Karpas-422 (cell line): ENCODE measurements at regions not wholly inside any gene's neighbourhood (a gene's known extent, or its start where the extent isn't known, plus 50 kb on each side); places are given as distances from the start of the nearest gene placed in this dataset.
"Not testable (repeated sequence)": the region's sequence is repeated elsewhere in the genome, so short reads cannot be mapped to it uniquely, and the experiment has no call there.

Source experiments
- DNase-seq: peaks from one replicate; pipeline ENCODE4 v3.0.0-alpha.2; 2015
- H2AFZ ChIP-seq: fragments of 200-600 bp; sonication (generic); 2 replicates; pipeline ENCODE4 v1.6.1; 2014; ENCODE audit warnings: antibody characterized with exemption, low read length, mixed read lengths
- H3K27ac ChIP-seq: fragments of 200-600 bp; sonication (generic); 2 replicates; pipeline ENCODE4 v1.5.1; 2014; ENCODE audit warnings: mild to moderate bottlenecking, low read length, moderate library complexity
- H3K27me3 ChIP-seq: fragments of 200-600 bp; sonication (generic); 2 replicates; pipeline ENCODE4 v1.6.1; 2014; ENCODE audit warnings: low read length, mixed read lengths
- H3K36me3 ChIP-seq: fragments of 200-600 bp; sonication (generic); 2 replicates; pipeline ENCODE4 v1.6.1; 2014; ENCODE audit warnings: low read length, mixed read lengths; ENCODE audit not compliant: insufficient read depth
- H3K4me1 ChIP-seq: fragments of 200-600 bp; sonication (generic); 2 replicates; pipeline ENCODE4 v1.6.1; 2014; ENCODE audit warnings: mild to moderate bottlenecking, low read length, mixed read lengths
- H3K4me2 ChIP-seq: fragments of 200-600 bp; sonication (generic); 2 replicates; pipeline ENCODE4 v1.6.1; 2014; ENCODE audit warnings: low read length, low read depth, mild to moderate bottlenecking; ENCODE audit not compliant: poor library complexity, severe bottlenecking
- H3K4me3 ChIP-seq: fragments of 200-600 bp; sonication (generic); 2 replicates; pipeline ENCODE4 v1.5.1; 2014; ENCODE audit warnings: mild to moderate bottlenecking, antibody characterized with exemption, low read length, mixed read lengths
- H3K79me2 ChIP-seq: fragments of 200-600 bp; sonication (generic); 2 replicates; pipeline ENCODE4 v1.6.1; 2014; ENCODE audit warnings: mild to moderate bottlenecking, low read length, mixed read lengths
- H3K9ac ChIP-seq: fragments of 200-600 bp; sonication (generic); 2 replicates; pipeline ENCODE4 v1.6.0; 2014; ENCODE audit warnings: low read length
- H3K9me2 ChIP-seq: fragments of 200-600 bp; sonication (generic), shearing (Covaris generic); replicated peaks from 2 replicates; pipeline ENCODE4 v1.6.0; 2014; ENCODE audit warnings: mild to moderate bottlenecking, low read length, moderate library complexity; ENCODE audit not compliant: insufficient read depth
- H3K9me3 ChIP-seq: fragments of 300-700, 200-600 bp; sonication (generic); 2 replicates; pipeline ENCODE4 v1.6.1; 2014; ENCODE audit warnings: low read length, mixed read lengths
- H4K20me1 ChIP-seq: fragments of 200-600 bp; sonication (generic); 2 replicates; pipeline ENCODE4 v1.6.1; 2014; ENCODE audit warnings: mild to moderate bottlenecking, antibody characterized with exemption, low read length, low read depth; ENCODE audit not compliant: insufficient read depth

DNA sequence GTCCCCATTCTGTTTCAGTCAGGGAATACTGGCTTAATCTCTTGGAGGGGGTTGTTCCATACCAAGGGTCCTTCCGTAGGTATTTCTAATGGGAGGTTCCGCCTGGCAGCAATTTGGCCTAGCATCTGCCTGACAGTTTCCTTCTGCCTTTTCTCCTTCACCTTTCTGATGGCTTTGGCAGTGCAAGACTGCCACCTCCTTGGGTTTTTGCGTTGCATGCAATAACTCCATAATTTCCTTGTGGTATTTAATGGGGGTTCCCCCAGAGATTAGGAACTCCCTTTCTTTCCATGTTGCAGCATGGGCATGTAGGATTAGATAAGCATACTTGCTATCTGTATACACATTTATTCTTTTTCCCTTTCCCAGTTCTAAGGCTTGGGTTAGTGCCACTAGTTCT is 93.0 kb upstream of the ACSL1 start:
- not testable (repeated sequence) for H3K27ac ChIP-seq, H3K4me1 ChIP-seq, H3K9me2 ChIP-seq, H3K4me2 ChIP-seq, H3K27me3 ChIP-seq, H3K79me2 ChIP-seq, DNase-seq, H3K9me3 ChIP-seq, H2AFZ ChIP-seq, H3K4me3 ChIP-seq, H3K9ac ChIP-seq, H3K36me3 ChIP-seq, H4K20me1 ChIP-seq

DNA sequence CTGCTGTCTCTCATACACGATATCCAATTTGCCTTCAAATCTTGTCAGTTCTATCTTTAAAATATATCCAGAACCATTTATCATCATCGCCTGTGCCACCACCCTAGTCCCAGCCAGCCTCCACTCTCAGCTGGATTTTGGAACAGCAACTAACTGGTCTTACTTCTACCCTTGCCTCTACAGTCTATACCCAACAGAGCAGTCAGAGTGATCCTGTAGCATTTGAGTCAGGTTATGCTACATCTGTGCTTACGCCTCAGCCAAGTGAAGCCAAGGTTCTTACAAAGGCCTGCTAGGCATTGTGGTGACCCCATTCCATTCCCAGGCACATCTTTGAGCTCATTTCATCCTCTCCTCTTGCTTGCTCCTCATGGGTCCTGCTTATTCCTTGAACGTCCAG is 95.7 kb upstream of the ACSL1 start:
- no peaks in the 10 kb centered on the region for H3K79me2 ChIP-seq
- no peaks in the 10 kb centered on the region for H3K9me3 ChIP-seq
- no peak overlapping the region for H3K4me3 ChIP-seq
- no peak overlapping the region for H2AFZ ChIP-seq
- H3K9ac ChIP-seq = no peak overlapping the region
- no peaks in the 10 kb centered on the region for H3K9me2 ChIP-seq
- no peaks in the 10 kb centered on the region for H3K4me1 ChIP-seq
- no peak overlapping the region for H3K4me2 ChIP-seq
- H3K27ac ChIP-seq = no peak overlapping the region
- H3K27me3 ChIP-seq = no peaks in the 10 kb centered on the region
- no peaks in the 10 kb centered on the region for H4K20me1 ChIP-seq
- no peaks in the 10 kb centered on the region for H3K36me3 ChIP-seq
- DNase-seq = no peak

DNA sequence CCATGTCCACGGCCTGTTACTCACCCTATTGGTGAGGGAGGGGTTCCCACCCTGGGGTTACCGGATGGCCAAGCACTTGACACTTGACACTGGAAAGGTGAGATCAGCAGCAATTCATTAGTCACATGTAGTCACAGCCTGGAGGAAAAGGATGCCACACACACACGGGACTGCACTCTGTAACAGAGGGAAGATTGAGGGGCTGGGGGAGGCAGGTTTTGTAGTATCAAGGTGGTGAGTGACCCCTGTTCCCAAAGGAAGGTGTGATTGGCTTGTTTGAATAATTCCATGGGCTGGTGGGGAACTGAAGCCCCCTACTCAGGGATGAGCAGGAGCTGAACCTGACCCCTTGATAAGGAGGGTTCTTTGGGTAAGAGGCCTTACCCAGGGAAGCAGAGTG is 96.0 kb upstream of the HELT start:
- H3K4me2 ChIP-seq = no peak overlapping the region
- H3K4me1 ChIP-seq = no peaks in the 10 kb centered on the region
- H3K36me3 ChIP-seq = no peaks in the 10 kb centered on the region
- no peak overlapping the region for H3K4me3 ChIP-seq
- DNase-seq = no peak
- H3K9me3 ChIP-seq = no peaks in the 10 kb centered on the region
- H3K27ac ChIP-seq = no peak overlapping the region
- H3K9ac ChIP-seq = no peak overlapping the region
- H3K79me2 ChIP-seq = no peaks in the 10 kb centered on the region
- no peaks in the 10 kb centered on the region for H4K20me1 ChIP-seq
- H3K27me3 ChIP-seq = no peaks in the 10 kb centered on the region
- no peaks in the 10 kb centered on the region for H3K9me2 ChIP-seq
- no peak overlapping the region for H2AFZ ChIP-seq

DNA sequence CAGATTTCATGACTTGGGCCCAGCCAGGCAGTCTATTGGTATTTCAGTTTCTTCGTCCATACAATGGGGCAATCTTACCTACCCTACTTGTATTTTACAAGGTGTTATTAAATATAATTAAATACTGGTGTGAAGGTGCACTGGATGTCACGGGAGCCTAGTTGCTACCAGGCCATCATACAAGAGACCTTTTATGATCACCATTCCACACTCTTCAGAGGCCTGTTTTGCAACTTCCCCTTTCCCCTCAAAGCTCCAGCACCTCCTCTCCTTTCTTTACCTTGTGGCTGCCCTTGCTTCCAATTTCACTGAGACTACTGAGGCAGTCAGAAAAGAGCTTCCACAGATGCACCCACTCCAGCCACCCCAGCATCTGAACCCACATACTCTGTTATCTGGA is 93.8 kb upstream of the HELT start:
- no peak for DNase-seq

DNA sequence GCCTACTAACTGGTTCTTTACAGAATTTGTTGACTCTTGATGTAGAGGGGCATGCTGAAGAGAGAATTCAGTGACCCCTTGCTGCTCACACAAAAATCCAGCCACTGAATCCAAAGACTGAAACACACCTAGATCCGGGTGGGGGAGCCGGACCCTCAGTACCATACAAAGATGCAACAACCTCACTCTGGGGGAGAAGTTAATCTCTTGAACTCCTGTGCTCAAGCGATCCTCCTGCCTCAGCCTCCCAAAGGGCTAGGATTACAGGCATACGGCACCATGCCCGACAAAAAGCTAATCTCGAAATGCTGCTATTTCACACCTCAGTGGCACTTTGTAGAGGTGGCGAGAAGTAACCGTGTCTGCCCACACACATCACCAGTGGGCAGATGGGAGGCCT is 88.8 kb upstream of the HELT start:
- H3K27me3 ChIP-seq = no peaks in the 10 kb centered on the region

More for the DNA sequence above, 93.8 kb upstream of the HELT start:
- Histone ChIP-seq H3K27me3 (no peaks in the 10 kb centered on the region), H3K9me2 (no peaks in the 10 kb centered on the region), H3K4me2 (no peak overlapping the region), H3K27ac (no peak overlapping the region), H2AFZ (no peak overlapping the region), H3K4me1 (no peaks in the 10 kb centered on the region), H3K9me3 (no peaks in the 10 kb centered on the region), H3K4me3 (no peak overlapping the region), H4K20me1 (no peaks in the 10 kb centered on the region), H3K79me2 (no peaks in the 10 kb centered on the region), H3K9ac (no peak overlapping the region), H3K36me3 (no peaks in the 10 kb centered on the region)

DNA sequence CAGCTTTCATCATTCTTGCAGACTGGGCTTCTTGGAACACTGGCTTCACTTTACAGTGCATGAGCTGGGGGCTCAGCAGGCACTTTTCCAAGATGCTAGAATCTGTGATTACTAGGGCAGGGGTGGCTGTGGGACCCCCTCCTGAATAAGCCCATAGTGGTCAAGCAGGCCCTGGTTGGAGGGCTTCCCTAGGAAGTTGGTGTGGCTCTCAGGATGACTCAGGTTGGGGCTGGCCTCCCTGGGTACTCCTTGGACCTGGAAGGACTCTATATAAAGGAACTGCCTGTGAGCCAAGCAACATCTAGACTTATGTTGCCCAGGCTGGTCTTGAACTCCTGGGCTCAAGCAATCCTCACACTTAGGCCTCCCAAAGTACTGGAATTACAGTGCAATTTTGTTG is 88.3 kb upstream of the HELT start:
- H4K20me1 ChIP-seq = no peaks in the 10 kb centered on the region
- no peaks in the 10 kb centered on the region for H3K9me3 ChIP-seq
- no peaks in the 10 kb centered on the region for H3K4me1 ChIP-seq
- DNase-seq = no peak
- no peak overlapping the region for H3K9ac ChIP-seq
- H3K4me2 ChIP-seq = no peak overlapping the region
- H3K27ac ChIP-seq = no peak overlapping the region
- no peak overlapping the region for H3K4me3 ChIP-seq
- H3K27me3 ChIP-seq = no peaks in the 10 kb centered on the region
- no peak overlapping the region for H2AFZ ChIP-seq
- no peaks in the 10 kb centered on the region for H3K36me3 ChIP-seq
- no peaks in the 10 kb centered on the region for H3K79me2 ChIP-seq
- no peaks in the 10 kb centered on the region for H3K9me2 ChIP-seq

More for the DNA sequence above, 88.8 kb upstream of the HELT start:
- no peaks in the 10 kb centered on the region for H3K79me2 ChIP-seq
- no peaks in the 10 kb centered on the region for H3K4me1 ChIP-seq
- H3K27ac ChIP-seq = no peak overlapping the region
- no peak overlapping the region for H3K9ac ChIP-seq
- H3K4me2 ChIP-seq = no peak overlapping the region
- no peaks in the 10 kb centered on the region for H3K36me3 ChIP-seq
- no peak for DNase-seq
- H4K20me1 ChIP-seq = no peaks in the 10 kb centered on the region
- no peaks in the 10 kb centered on the region for H3K9me3 ChIP-seq
- H3K9me2 ChIP-seq = no peaks in the 10 kb centered on the region
- no peak overlapping the region for H2AFZ ChIP-seq
- H3K4me3 ChIP-seq = no peak overlapping the region

DNA sequence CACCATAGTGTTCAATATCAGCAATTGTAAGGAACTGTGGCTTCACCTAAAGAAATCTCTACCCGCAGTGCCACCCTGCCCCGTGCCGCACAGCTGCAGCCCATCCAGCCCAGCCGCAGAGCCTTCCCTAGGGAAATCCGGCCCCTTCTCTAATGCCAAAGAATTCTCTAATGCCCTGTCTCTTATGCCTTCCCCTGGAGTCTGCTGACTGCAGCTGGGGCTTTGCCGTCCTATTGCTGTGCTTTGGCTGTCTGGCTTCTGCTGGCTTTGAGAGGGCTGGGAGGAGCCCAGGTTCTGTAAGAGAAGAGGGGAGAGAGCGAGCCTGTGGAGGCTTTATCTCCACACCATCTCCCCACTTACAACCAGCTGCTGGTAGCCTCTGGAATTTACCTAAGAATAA is 85.9 kb upstream of the HELT start:
- H3K9me2 ChIP-seq = no peaks in the 10 kb centered on the region

DNA sequence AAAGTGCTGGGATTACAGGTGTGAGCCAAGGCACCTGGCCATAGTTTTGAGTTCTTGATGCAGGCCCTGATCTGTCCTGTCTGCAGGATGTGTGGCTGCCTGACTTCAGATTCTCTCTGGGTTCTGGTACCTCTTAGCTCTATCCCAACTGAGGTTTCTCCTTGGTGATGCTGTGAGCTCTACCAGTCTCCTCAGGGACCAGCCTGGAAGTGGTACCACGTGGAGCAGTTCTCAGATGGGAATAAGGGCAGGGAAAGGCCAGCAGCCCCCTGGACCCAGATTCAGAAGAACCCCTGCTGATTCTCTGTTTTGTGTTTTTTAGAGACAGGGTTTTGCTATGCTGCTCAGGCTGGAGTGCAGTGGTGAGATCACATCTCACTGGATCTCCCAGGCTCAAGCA is 85.0 kb upstream of the HELT start:
- no peak overlapping the region for H3K9ac ChIP-seq
- no peaks in the 10 kb centered on the region for H3K36me3 ChIP-seq
- no peak overlapping the region for H3K4me3 ChIP-seq
- H3K79me2 ChIP-seq = no peaks in the 10 kb centered on the region
- H3K9me2 ChIP-seq = no peaks in the 10 kb centered on the region
- H4K20me1 ChIP-seq = no peaks in the 10 kb centered on the region
- H3K4me2 ChIP-seq = no peak overlapping the region
- no peak overlapping the region for H2AFZ ChIP-seq
- H3K9me3 ChIP-seq = no peaks in the 10 kb centered on the region
- DNase-seq = no peak
- H3K27ac ChIP-seq = no peak overlapping the region
- H3K27me3 ChIP-seq = no peaks in the 10 kb centered on the region
- H3K4me1 ChIP-seq = no peaks in the 10 kb centered on the region

More for the DNA sequence above, 85.9 kb upstream of the HELT start:
- H3K27ac ChIP-seq = no peak overlapping the region
- H3K36me3 ChIP-seq = no peaks in the 10 kb centered on the region
- no peaks in the 10 kb centered on the region for H3K79me2 ChIP-seq
- no peaks in the 10 kb centered on the region for H4K20me1 ChIP-seq
- no peak overlapping the region for H3K4me3 ChIP-seq
- no peak overlapping the region for H2AFZ ChIP-seq
- H3K9me3 ChIP-seq = no peaks in the 10 kb centered on the region
- no peaks in the 10 kb centered on the region for H3K27me3 ChIP-seq
- H3K4me2 ChIP-seq = no peak overlapping the region
- no peak for DNase-seq
- H3K4me1 ChIP-seq = no peaks in the 10 kb centered on the region
- no peak overlapping the region for H3K9ac ChIP-seq

DNA sequence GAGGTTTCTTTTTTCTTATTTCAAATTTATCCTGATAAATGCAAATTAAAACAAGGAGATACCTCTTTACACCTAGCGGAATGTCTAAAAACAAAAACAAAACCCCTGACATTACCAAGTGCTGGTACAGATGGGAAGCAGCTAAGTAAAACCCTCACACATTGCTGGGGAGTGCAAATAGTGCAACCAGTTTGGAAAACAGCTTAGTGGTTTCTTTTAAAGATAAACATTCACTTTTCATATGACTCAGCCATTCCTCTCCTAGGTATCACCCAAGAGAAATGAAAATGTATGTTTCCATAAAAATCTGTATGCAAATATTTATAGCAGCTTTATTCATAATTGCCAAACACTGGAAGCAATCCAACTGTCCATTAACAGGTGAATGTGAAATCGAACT is 84.1 kb upstream of the HELT start:
- Histone ChIP-seq H3K27me3 (no peaks in the 10 kb centered on the region), H3K9me2 (no peaks in the 10 kb centered on the region), H3K79me2 (no peaks in the 10 kb centered on the region), H3K4me2 (no peak overlapping the region), H3K9ac (no peak overlapping the region), H2AFZ (no peak overlapping the region), H3K36me3 (no peaks in the 10 kb centered on the region), H3K4me1 (no peaks in the 10 kb centered on the region), H3K9me3 (no peaks in the 10 kb centered on the region), H3K4me3 (no peak overlapping the region), H4K20me1 (no peaks in the 10 kb centered on the region), H3K27ac (no peak overlapping the region)
- no peak for DNase-seq
